SK-N-MC (cell line): ENCODE measurements at regions not wholly inside any gene's neighbourhood (a gene's known extent, or its start where the extent isn't known, plus 50 kb on each side); places are given as distances from the start of the nearest gene placed in this dataset.

Experiments
- EZH2 ChIP-seq: fragments of 200-600 bp; sonication (generic); IDR thresholded peaks from one replicate; pipeline ENCODE4 v1.6.1; 2017; ENCODE audit warnings: antibody characterized with exemption
- FOXP2 ChIP-seq: optimal IDR thresholded peaks from 2 replicates; pipeline ENCODE3; 2011; ENCODE audit warnings: mild to moderate bottlenecking, moderate library complexity; ENCODE audit not compliant: insufficient read depth; ENCODE audit errors: extremely low read length, control extremely low read depth

DNA sequence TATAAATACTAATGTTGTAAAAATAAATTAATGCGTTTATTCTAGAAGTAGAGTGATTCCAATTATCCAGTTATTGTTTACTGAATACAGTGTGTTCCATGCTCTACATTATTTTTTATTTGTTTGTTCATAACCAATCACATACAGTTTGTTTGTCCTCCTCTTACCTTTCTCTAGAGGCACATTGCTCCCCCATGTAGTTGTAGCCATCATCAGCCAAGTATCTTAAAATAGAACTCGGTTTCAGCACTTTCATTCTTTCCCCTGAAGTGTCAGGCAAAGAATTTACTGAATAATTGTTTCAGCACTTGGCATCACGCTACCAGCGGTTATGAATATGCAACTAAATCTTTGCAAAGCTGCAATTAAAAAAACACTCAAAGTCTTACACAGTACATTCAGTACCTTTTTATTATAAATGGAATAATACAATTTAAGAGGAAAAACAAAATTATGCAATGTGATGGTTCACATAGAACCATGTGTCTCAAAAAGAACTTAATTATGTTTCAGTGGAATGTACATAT is 448.6 kb upstream of the ATP10A start:
- no peak for TF ChIP-seq EZH2
- no peak for TF ChIP-seq FOXP2
